ACC112 (cell line): ENCODE measurements at regions not wholly inside any gene's neighbourhood (a gene's known extent, or its start where the extent isn't known, plus 50 kb on each side); places are given as distances from the start of the nearest gene placed in this dataset.

Experiments
- H2AFZ ChIP-seq: fragments of 200-600 bp; sonication (generic); one replicate; pipeline ENCODE4 v1.6.0; 2017; ENCODE audit warnings: antibody characterized with exemption, low read length; ENCODE audit not compliant: unreplicated experiment
- H3K27ac ChIP-seq: fragments of 200-600 bp; sonication (generic); 2 replicates; pipeline ENCODE4 v1.5.1; 2014; ENCODE audit warnings: low read depth, mild to moderate bottlenecking, antibody characterized with exemption, low read length, moderate library complexity
- H3K27me3 ChIP-seq: fragments of 200-600 bp; sonication (generic); 2 replicates; pipeline ENCODE4 v1.6.1; 2014; ENCODE audit warnings: mild to moderate bottlenecking, antibody characterized with exemption, low read length, moderate library complexity, mixed read lengths; ENCODE audit not compliant: insufficient read depth
- H3K36me3 ChIP-seq: fragments of 200-600 bp; sonication (generic); 2 replicates; pipeline ENCODE4 v1.6.1; 2016; ENCODE audit warnings: mild to moderate bottlenecking, antibody characterized with exemption, low read length, moderate library complexity, mixed read lengths; ENCODE audit not compliant: insufficient read depth
- H3K4me1 ChIP-seq: fragments of 200-600 bp; sonication (generic); one replicate; pipeline ENCODE4 v1.6.1; 2016; ENCODE audit warnings: low read length, mixed read lengths; ENCODE audit not compliant: insufficient read depth, unreplicated experiment, control insufficient read depth
- H3K4me3 ChIP-seq: fragments of 200-600 bp; sonication (generic); 2 replicates; pipeline ENCODE4 v1.5.1; 2014; ENCODE audit warnings: mild to moderate bottlenecking, low read depth, low read length
- H3K79me2 ChIP-seq: fragments of 200-600 bp; sonication (generic); one replicate; pipeline ENCODE4 v1.6.0; 2016; ENCODE audit warnings: low read length; ENCODE audit not compliant: control insufficient read depth, unreplicated experiment, insufficient read depth

DNA sequence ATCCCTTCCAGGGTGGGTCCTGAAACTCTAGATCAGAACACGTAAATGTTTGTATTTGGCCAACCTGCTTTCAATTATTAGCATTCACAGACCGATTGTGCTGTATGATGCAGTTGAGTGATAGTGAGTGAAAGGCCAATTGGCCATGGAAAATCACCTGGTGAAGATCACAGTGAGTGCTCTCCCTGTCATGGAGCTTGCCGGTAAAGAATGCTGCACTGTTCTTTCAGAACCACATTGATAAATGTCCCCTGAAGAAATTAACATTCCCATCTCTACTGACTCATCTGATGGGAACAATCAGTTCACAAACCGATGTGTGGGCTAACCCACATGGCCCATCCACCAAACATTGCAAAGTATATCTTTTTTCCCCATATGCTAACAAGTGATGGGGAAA, 324.8 kb upstream of the TBL1XR1 start:
- Histone ChIP-seq H3K4me3 (no peak overlapping the region), H3K36me3 (no peaks in the 10 kb centered on the region), H3K27ac (no peak overlapping the region), H3K4me1 (peaks cover 7% of the 10 kb centered on the region), H3K27me3 (no peaks in the 10 kb centered on the region), H2AFZ (no peak overlapping the region), H3K79me2 (no peaks in the 10 kb centered on the region)

DNA sequence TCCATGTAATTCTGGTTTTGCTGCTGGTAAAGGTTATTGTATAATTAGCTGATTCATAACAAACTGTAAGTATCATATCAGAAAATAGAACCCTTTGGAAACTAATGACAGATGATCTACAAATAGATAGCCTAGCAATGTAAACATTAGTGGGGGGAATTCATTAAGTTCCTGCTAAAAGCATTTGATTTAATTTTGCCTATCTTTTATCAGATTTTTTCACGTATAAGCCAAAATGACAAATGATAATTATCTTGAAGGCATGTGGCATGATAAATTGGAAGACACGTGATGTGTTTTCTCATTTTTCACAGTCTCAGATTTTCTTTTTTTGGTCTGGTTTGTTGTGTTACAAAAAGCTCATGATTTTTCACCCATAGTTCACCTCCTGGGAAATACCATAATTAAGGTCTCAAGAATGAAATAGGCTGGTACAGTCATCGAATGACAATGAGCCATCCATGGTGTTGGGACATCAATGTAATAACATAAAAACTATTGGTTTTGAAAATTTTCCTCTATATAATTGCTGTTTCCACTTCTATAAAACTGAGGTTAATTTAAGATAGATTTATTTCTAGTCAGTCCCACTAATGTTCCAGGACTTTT, 325.9 kb upstream of the TBL1XR1 start:
- no peak overlapping the region for H2AFZ ChIP-seq
- H3K27ac ChIP-seq, result peak overlapping the region; percentile 4; the same call in 1 of the 2 replicates
- H3K27me3 ChIP-seq, result no peaks in the 10 kb centered on the region
- no peaks in the 10 kb centered on the region for H3K36me3 ChIP-seq
- no peak overlapping the region for H3K4me3 ChIP-seq
- peaks cover 5% of the 10 kb centered on the region for H3K4me1 ChIP-seq
- no peaks in the 10 kb centered on the region for H3K79me2 ChIP-seq

DNA sequence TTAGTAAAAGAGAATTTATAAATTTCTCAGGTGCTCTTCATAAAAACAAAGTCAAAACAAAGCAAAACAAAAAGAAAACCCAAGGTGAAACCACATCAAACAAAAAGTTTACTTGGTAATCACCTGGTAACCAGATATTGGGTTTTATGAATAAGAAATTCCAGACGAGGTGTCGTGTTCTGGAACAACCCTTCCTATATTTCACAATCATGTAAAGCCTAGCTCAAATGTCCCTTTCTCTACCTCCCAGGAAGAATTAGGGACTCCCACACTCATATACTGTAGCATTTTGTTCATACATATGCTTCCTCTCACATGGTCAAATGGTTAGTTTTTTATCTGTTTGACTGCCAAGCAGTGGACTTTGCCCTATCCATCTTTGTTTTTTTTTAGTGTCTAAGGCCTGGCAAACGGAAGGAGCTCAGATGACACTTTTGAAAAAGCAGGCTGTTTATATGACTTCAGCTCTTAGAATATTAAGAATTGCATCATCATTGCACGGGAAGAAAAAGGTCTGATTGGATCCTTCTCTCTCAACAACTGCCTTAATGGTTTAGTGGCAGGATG, 326.7 kb upstream of the TBL1XR1 start:
- Histone ChIP-seq H3K36me3 (no peaks in the 10 kb centered on the region), H3K27me3 (no peaks in the 10 kb centered on the region), H3K4me3 (no peak overlapping the region), H2AFZ (no peak overlapping the region), H3K79me2 (no peaks in the 10 kb centered on the region), H3K4me1 (peaks cover 5% of the 10 kb centered on the region), H3K27ac (peak overlapping the region; percentile 4)

DNA sequence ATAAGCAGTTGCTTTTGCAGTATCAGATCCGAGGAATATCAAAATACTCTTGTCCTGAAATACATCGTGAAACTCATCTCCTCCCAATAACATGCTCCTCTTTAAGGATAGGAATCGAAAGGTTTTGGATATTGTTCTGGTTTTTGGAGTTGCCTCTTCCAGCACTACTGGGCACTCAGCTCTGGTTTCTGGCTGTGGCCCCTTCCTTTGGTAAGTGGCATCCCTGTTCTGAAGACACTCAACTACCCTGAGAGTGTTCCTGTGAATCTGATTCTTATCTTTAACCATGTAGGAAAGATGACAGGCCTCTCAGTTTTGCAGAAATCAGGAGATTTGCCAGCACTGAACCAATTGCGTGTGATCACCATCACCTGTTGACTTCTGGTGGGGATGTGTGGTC, 327.5 kb upstream of the TBL1XR1 start:
- Histone ChIP-seq H3K4me1 (peaks cover 6% of the 10 kb centered on the region), H2AFZ (no peak overlapping the region), H3K27me3 (no peaks in the 10 kb centered on the region)

DNA sequence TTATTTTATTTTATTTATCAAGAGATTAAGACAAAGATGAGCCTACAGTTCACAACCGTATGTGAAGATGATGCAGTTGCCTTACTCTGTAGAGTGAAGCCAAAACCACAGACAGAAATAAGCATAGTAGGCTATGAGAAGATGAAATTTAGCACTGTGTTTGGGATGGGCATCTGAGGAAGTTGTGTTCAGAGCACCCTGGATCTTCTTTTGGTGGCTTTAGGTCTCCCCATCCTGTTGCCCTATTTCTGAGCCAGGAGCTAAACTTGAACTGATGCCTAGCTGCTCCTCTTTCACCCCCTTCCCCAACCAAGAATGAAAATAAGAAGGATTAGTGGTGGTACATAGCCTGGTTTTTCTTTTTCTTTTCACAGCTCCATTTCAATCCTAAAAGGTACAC, 328.1 kb upstream of the TBL1XR1 start:
- no peak overlapping the region for H2AFZ ChIP-seq
- H3K4me3 ChIP-seq, result no peak overlapping the region
- no peaks in the 10 kb centered on the region for H3K79me2 ChIP-seq
- no peaks in the 10 kb centered on the region for H3K27me3 ChIP-seq
- peaks cover 10% of the 10 kb centered on the region for H3K4me1 ChIP-seq
- no peak overlapping the region for H3K27ac ChIP-seq
- H3K36me3 ChIP-seq, result no peaks in the 10 kb centered on the region

More for the DNA sequence above, 327.5 kb upstream of the TBL1XR1 start:
- H3K79me2 ChIP-seq, result no peaks in the 10 kb centered on the region
- no peaks in the 10 kb centered on the region for H3K36me3 ChIP-seq
- no peak overlapping the region for H3K27ac ChIP-seq
- no peak overlapping the region for H3K4me3 ChIP-seq

DNA sequence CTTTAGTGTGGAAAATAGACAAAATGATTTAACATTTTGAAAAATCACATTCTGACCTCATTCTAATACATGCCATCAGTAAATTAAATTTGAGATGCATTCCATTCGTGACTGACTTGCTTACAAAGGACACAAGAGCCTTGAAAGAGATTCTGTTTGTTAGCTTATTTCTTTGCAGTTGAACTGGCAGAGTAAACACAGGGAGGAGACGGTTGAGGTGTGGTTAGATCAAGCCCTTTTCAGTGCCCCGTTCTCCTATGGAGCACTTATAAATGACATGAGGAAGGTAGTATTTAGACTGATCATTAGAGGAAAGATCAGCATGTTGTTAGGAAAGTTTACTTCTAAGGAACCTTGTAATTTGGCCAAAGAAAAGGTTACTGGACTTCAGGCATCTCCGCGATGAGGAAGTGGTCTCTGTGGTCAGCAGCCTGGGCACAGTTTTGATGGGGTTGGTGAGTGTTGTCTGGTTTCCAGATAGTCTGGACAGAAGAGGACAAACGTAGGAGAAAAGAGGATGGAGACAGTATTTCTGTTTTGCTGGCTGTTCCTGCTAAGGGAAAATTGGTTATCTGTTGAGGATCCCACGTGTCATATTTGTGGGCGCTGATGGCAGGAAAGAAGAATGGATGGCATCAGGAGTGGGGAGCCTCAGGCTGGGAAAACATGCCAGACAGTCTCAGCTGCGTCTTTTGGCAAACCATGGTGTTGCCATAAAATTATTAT, 328.9 kb upstream of the TBL1XR1 start:
- H3K36me3 ChIP-seq, result no peaks in the 10 kb centered on the region
- H2AFZ ChIP-seq, result peak overlapping the region; percentile 23
- H3K79me2 ChIP-seq, result no peaks in the 10 kb centered on the region
- no peak overlapping the region for H3K27ac ChIP-seq
- H3K4me3 ChIP-seq, result no peak overlapping the region
- no peaks in the 10 kb centered on the region for H3K27me3 ChIP-seq
- H3K4me1 ChIP-seq, result peaks cover 10% of the 10 kb centered on the region

DNA sequence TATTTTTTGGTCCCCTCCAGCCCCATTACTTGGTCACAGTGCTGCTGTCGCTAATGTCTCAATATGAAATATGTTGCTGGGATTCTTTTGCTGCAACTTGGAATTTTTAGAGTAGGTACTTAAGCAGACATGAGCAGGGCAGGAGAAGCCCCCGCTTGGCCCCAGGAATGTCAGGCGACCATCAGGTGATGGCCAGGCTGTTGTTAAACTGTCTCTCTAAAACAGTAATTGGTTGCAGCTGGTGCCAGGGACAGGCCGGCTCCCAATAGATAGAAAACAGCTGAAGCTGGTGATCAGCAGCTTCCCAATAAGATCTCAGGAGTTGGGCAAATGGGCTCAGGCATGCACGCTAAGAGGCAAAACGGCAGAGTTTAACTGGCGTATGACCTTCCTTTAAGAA, 329.9 kb upstream of the TBL1XR1 start:
- no peaks in the 10 kb centered on the region for H3K27me3 ChIP-seq
- no peaks in the 10 kb centered on the region for H3K79me2 ChIP-seq
- H3K27ac ChIP-seq, result no peak overlapping the region
- peaks cover 10% of the 10 kb centered on the region for H3K4me1 ChIP-seq
- no peaks in the 10 kb centered on the region for H3K36me3 ChIP-seq
- H2AFZ ChIP-seq, result no peak overlapping the region
- H3K4me3 ChIP-seq, result no peak overlapping the region

DNA sequence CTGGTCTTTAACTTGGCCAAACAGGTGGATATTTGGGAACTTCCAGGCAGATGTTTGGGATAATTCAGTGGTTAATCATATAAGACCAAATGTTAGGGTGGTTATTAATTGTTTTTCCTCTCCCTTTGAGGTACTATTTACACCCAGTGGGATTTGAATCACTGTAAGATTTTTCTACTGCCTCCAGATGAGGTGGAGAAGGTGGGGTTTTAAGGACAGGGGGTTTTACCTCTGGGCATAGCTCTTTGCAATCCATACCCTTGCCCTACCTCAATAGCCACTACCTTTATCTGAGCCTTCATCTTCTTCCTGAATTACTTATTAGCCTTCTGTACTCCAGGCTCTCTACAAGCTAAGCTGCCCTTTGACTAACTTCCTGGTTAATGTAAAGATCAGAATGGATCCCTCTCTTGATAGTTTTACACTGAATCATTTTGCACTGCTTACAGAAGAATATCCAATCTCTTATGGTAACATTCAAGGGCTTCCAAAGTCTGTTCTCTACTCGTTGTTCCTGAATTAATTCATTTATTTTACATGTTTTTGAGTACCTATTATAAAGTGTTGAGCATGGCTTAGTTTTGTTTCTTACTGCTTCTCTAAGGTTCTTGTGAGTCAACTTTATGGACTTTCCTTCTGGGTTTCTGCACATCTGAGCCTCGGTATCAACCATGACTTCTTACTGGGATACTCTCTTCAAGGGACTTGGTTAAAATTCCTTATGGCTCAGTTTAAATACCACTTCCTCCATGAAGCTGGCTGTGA, 331.2 kb upstream of the TBL1XR1 start:
- Histone ChIP-seq H3K36me3 (no peaks in the 10 kb centered on the region), H2AFZ (no peak overlapping the region), H3K79me2 (no peaks in the 10 kb centered on the region), H3K27ac (no peak overlapping the region), H3K4me3 (no peak overlapping the region), H3K4me1 (peaks cover 10% of the 10 kb centered on the region), H3K27me3 (no peaks in the 10 kb centered on the region)

DNA sequence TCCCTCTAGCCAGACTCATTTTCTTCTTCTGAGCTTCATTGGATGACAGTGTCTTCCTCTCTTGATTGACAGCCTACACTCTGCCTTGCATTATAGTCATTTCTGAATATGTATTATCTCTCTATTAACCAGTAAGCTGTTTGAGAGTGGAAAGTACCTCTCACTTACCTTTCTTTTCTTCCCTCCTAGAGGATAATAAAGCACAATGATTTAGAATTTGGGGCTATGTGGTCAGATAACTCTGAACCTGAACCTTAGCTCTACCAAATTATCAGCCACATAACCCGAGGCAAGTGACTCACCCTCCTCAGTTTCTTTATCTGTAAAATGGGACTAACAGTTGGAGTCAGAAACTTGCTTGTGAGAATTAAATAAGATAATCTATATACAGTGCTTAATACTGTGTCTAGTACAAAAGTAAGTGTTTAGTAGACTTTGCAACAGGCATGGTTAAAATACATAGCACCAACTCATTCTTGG, 331.8 kb upstream of the TBL1XR1 start:
- Histone ChIP-seq H2AFZ (no peak overlapping the region), H3K4me1 (peaks cover 6% of the 10 kb centered on the region), H3K4me3 (no peak overlapping the region), H3K79me2 (no peaks in the 10 kb centered on the region), H3K36me3 (no peaks in the 10 kb centered on the region), H3K27me3 (no peaks in the 10 kb centered on the region), H3K27ac (no peak overlapping the region)

DNA sequence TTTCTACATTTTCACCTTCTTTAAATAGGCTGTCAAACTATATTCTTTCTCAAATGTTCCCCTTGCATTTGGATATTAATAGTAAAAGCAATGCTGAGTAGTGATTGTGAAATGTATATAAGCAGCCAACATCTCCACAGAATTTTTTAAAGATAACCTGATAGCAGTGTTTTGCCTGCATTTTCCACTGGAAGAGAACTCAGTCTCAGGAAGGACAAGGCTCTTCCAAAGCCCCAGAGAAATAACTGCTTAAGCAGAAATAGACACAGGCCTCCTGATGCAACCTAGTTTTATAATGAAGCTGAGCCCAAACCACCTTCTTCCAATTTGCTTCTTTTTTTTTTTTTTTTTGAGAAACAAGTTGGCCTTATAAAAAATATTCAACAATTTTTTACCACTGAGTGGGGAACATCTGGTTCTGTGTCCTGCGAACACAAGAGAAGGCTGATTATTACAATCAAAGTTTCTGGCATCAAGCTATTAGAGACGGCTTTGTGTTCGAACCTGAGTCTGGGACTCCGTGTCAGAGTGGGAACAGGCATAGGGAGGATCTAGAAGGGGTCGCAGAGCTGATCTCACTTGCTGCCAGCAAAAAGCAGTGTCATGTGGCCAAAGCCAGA, 332.5 kb upstream of the TBL1XR1 start:
- H3K27me3 ChIP-seq, result no peaks in the 10 kb centered on the region
- no peaks in the 10 kb centered on the region for H3K36me3 ChIP-seq
- H2AFZ ChIP-seq, result no peak overlapping the region
- H3K27ac ChIP-seq, result no peak overlapping the region
- H3K4me3 ChIP-seq, result no peak overlapping the region
- H3K4me1 ChIP-seq, result peaks cover 4% of the 10 kb centered on the region
- H3K79me2 ChIP-seq, result no peaks in the 10 kb centered on the region
